Gastroesophageal sphincter (tissue), 4 donors: ENCODE measurements at regions not wholly inside any gene's neighbourhood (a gene's known extent, or its start where the extent isn't known, plus 50 kb on each side); places are given as distances from the start of the nearest gene placed in this dataset.

Source experiments
- ATAC-seq: fragments of 150-250 bp; one replicate; pipeline ENCODE4 v1.9.1; 2016; ENCODE audit warnings: mild to moderate bottlenecking, moderate library complexity
- H3K27ac ChIP-seq, 4 donors: fragments of 200-600 bp; sonication (generic) in 3 of 4; 1 replicate in 3 of 4; 2 replicates in 1 of 4; pipeline ENCODE4 v1.5.1; 2016 to 2019
- H3K27me3 ChIP-seq: fragments of 200-600 bp; sonication (generic); one replicate; pipeline ENCODE4 v1.5.1; 2019
- H3K36me3 ChIP-seq, 2 donors: fragments of 200-600 bp; sonication (generic); one replicate each; pipeline ENCODE4 v1.5.1; 2019; ENCODE audit warnings: control low read depth in 1 of 2
- H3K4me1 ChIP-seq, 3 donors: fragments of 200-600 bp; sonication (generic); 1 replicate in 2 of 3; 2 replicates in 1 of 3; pipeline ENCODE4 v1.5.1; 2016 to 2019; ENCODE audit warnings: control low read depth in 2 of 3
- H3K4me3 ChIP-seq, 2 donors: fragments of 200-600 bp; sonication (generic); one replicate each; pipeline ENCODE4 v1.5.1; 2019; ENCODE audit warnings: mild to moderate bottlenecking in 1 of 2, moderate library complexity in 1 of 2
- H3K9me3 ChIP-seq, 3 donors: fragments of 200-600 bp; sonication (generic); one replicate each; pipeline ENCODE4 v1.5.1; 2017 to 2019; ENCODE audit warnings: control low read depth in 2 of 3
- EP300 ChIP-seq: sonication (generic); formaldehyde crosslinking; IDR thresholded peaks from one replicate; pipeline ENCODE4 v1.6.1; 2017; ENCODE audit warnings: antibody characterized with exemption, mild to moderate bottlenecking
- POLR2A ChIP-seq, 2 donors: fragments of 450-650 bp; IDR thresholded peaks; one replicate each; pipeline ENCODE4 v1.6.1; 2017; ENCODE audit warnings: antibody characterized with exemption in 2 of 2, mild to moderate bottlenecking in 2 of 2, moderate library complexity in 1 of 2
- POLR2AphosphoS5 ChIP-seq: sonication (generic); formaldehyde crosslinking; IDR thresholded peaks from one replicate; pipeline ENCODE4 v1.6.1; 2017; ENCODE audit warnings: antibody characterized with exemption
- WGBS, 2 donors: methylation state at CpG; one replicate each; pipeline ENCODE4 v1.1.5; 2018; ENCODE audit warnings: low coverage in 1 of 2; 5-methylcytosine and 5-hydroxymethylcytosine counted together
- TF ChIP-seq, protein P1 (sequence below), 4 experiments: fragments of 200-600 bp in 2 of 4; fragments of 450-650 bp in 2 of 4; sonication (generic) in 1 of 4; IDR thresholded peaks; one replicate each; pipeline ENCODE4 v1.5.1; 2017 to 2019; ENCODE audit warnings: antibody characterized with exemption in 4 of 4, mild to moderate bottlenecking in 2 of 4, moderate library complexity in 2 of 4

DNA sequence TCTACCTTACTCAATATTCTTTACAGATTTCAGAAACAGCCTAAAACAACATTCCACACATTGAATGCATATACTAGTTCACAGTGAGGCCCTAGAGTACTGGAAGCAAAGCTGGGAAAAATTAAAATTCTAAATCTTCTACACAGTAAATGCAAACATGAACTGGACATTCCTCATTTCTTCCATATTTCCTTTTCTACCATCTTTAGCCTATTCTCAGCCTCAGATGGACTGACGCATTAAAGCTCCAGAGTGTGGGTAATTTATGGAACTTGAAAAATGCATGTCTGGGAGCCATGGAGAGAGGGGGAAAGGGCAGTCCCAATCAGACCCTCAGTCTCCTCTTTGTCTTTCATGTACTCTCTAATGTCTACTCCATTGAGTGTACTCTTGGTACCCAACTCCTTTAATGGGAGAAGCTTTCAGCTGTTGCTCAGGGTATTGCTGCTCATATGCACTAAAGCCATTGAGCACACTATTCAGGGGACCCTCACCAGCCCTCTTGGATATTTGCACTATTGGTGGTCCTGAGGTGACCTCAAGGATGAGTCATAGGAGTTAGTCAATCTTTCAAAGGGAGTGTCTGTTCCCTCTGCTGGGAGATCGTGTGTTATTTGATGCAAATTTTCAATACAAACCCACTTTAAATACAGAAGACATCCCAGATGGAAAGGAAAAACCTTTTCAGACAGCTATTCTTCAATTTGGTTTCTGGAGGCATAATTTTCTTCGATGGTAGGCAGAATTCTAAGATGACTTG is 83.3 kb upstream of the KCNJ15 start:
- Histone ChIP-seq H3K4me1 (no peaks in the 10 kb centered on the region), H3K36me3 (no peaks in the 10 kb centered on the region), H3K27ac (no peak overlapping the region), H3K9me3 (no peaks in the 10 kb centered on the region), H3K4me3 (no peak overlapping the region), H3K27me3 (peaks cover 14% of the 10 kb centered on the region)
- no peak for ATAC-seq
- TF ChIP-seq EP300 = no peak
- TF ChIP-seq POLR2A (IDR thresholded peaks at IDR 0.05) = no peak
- TF ChIP-seq, protein P1, sequence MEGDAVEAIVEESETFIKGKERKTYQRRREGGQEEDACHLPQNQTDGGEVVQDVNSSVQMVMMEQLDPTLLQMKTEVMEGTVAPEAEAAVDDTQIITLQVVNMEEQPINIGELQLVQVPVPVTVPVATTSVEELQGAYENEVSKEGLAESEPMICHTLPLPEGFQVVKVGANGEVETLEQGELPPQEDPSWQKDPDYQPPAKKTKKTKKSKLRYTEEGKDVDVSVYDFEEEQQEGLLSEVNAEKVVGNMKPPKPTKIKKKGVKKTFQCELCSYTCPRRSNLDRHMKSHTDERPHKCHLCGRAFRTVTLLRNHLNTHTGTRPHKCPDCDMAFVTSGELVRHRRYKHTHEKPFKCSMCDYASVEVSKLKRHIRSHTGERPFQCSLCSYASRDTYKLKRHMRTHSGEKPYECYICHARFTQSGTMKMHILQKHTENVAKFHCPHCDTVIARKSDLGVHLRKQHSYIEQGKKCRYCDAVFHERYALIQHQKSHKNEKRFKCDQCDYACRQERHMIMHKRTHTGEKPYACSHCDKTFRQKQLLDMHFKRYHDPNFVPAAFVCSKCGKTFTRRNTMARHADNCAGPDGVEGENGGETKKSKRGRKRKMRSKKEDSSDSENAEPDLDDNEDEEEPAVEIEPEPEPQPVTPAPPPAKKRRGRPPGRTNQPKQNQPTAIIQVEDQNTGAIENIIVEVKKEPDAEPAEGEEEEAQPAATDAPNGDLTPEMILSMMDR (IDR thresholded peaks at IDR 0.05) = no peak
- no peak for TF ChIP-seq POLR2AphosphoS5
- WGBS, 2 donors = 87 to 88% methylated on average over 2 to 3 of the region's 3 CpGs

DNA sequence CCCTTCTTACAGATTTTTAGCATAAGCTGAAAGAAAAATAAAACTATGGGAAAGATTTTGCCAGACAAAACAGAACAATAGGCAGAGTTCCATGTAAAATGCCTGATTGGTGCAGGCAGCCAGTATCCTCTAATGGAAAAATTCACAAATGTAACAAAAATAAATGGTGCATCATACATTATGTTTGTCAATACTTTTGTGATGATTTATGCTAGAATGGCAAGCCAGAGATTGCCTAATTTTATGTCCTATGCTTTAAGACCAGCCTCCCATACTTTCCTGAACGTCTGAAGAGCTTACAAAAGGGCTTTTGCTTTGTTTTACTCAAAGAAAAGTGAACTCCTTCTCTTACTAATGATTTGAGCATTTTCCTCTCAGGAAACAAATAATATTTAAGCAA is 81.5 kb upstream of the KCNJ15 start:
- Histone ChIP-seq H3K4me1 (no peaks in the 10 kb centered on the region), H3K27me3 (peaks cover 8% of the 10 kb centered on the region), H3K4me3 (no peak overlapping the region), H3K9me3 (no peaks in the 10 kb centered on the region), H3K27ac (no peak overlapping the region), H3K36me3 (no peaks in the 10 kb centered on the region)
- no peak for TF ChIP-seq POLR2A (IDR thresholded peaks at IDR 0.05)
- 50 to 80% methylated on average over 1 of the region's 1 CpG for WGBS, 2 donors
- no peak for ATAC-seq

DNA sequence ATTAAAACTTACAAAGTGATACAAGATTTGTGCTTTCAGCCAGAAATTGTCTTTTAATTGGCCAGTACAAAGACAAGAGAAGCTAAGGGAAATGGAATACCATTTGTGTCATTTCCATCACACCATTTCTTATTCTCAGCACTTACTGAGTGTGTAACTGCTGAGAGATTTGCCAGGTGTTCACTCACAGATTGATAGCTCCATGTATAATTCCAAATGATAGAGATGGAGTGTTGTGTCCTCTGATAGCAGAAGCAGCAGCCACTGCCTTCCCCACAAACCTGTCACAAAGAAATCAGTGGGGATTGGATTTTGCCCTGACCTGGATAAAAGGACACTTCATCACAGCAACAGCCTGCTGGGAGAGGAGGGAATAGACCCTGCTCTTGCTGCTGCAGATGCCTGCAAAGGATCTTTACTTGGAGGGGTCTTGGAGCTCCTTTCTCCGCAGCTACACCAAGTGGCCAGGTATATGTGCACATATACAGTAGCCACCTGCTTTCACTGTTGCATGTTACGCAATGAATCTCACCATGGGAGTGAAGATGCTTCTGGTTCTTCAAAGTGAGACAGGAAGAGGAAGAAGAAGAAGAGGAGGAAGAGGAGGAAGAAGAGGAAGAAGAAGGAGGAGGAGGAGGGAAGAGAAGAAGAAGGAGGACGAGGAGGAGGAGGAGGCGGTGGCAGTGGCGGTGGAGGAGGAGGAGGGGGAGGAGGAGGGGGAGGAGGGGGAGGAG is 78.7 kb upstream of the KCNJ15 start:
- ATAC-seq = no peak
- H3K27ac ChIP-seq = no peak overlapping the region
- TF ChIP-seq POLR2A (IDR thresholded peaks at IDR 0.05) = no peak
- no peak for TF ChIP-seq EP300
- no peak for TF ChIP-seq POLR2AphosphoS5
- TF ChIP-seq, protein P1 (IDR thresholded peaks at IDR 0.05) = no peak
- no peaks in the 10 kb centered on the region for H3K36me3 ChIP-seq
- no peaks in the 10 kb centered on the region for H3K4me1 ChIP-seq
- WGBS, 2 donors = 90% methylated on average over 3 of the region's 5 CpGs; no CpG with 5 or more reads in 1 of the 2 donors
- peaks cover 4% of the 10 kb centered on the region for H3K27me3 ChIP-seq
- H3K9me3 ChIP-seq = no peaks in the 10 kb centered on the region
- no peak overlapping the region for H3K4me3 ChIP-seq

DNA sequence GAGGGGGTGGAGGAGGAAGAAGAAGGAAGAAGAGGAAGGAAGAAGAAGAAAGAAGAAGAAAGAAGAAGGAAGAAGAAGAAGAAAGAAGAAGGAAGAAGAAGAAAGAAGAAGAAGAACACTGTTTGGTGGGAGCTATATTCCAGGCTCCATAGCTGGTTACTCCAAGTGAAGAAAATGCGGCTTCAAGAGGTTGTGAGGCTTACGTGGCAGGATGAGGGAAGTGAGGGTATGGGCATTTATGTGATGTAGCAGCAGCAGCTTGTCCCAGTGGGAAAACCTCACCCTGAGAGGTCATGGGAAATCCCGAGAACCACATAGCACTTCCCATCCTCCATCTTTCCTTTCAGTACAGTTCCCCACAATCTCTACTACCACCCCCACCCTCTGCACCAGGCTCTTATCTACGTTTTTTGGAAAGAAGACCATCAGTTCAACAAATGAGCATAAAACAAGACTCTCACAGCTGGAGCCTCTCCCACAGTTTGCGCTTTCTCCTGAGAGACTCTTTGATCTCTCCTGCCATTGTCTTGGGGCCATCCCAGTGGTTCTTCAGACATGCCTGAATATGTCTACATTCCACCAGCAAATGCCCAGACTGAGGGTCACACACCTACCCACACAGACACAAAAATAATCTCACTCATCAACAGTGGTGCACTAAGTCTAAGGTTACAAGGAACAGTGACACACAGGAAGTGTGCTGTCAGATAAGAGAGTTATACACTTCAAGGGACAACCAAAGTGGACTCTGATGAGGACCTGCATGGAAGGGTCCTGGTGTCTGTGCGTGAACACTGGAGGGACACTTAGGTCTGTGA is 77.9 kb upstream of the KCNJ15 start:
- Histone ChIP-seq H3K4me1 (no peaks in the 10 kb centered on the region), H3K27me3 (peaks cover 4% of the 10 kb centered on the region), H3K4me3 (no peak overlapping the region), H3K9me3 (no peaks in the 10 kb centered on the region), H3K36me3 (no peaks in the 10 kb centered on the region), H3K27ac (no peak overlapping the region)
- WGBS, 2 donors = 78% methylated on average over 3 to 6 of the region's 6 CpGs
- TF ChIP-seq, protein P1 (IDR thresholded peaks at IDR 0.05) = no peak
- TF ChIP-seq POLR2AphosphoS5 (no peak), POLR2A (IDR thresholded peaks at IDR 0.05) (no peak), EP300 (no peak)
- no peak for ATAC-seq

DNA sequence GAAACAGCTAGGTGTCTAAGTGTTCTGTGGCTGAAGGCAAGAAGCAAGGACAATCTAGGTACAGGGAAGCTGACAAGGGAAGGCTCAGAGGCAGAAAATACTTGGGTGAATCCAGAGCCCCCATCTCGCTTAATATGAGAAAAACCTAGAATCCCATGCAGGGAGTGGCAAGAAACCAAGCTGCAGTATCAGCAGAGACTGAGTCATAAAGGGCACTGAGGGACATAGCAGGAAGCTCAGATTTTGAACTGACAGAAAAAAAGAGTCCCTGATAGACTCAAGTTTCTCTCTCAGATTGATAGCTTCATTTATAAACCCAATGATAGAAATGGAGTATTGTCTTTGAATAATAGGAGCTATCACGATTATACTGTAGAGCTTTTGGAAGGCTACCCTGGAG is 77.3 kb upstream of the KCNJ15 start:
- peaks cover 4% of the 10 kb centered on the region for H3K27me3 ChIP-seq
- WGBS, 2 donors = 62 to 81% methylated on average over 2 of the region's 2 CpGs
- H3K27ac ChIP-seq = no peak overlapping the region
- TF ChIP-seq POLR2A (IDR thresholded peaks at IDR 0.05) (no peak), EP300 (no peak), POLR2AphosphoS5 (no peak)
- TF ChIP-seq, protein P1 (IDR thresholded peaks at IDR 0.05) = no peak
- no peak for ATAC-seq
- no peak overlapping the region for H3K4me3 ChIP-seq
- H3K4me1 ChIP-seq = no peaks in the 10 kb centered on the region
- peaks cover 0 to 3% (median 0%) of the 10 kb centered on the region in 3 donors for H3K9me3 ChIP-seq
- H3K36me3 ChIP-seq = no peaks in the 10 kb centered on the region
